HG02938 (cell line): ENCODE measurements at regions not wholly inside any gene's neighbourhood (a gene's known extent, or its start where the extent isn't known, plus 50 kb on each side); places are given as distances from the start of the nearest gene placed in this dataset.

Experiments
- ATAC-seq: cut with Tn5 transposase; IDR thresholded peaks from one replicate; pipeline ENCODE4 v1.9.1; 2021; ENCODE audit warnings: mild to moderate bottlenecking, moderate library complexity; ENCODE audit not compliant: unreplicated experiment

DNA sequence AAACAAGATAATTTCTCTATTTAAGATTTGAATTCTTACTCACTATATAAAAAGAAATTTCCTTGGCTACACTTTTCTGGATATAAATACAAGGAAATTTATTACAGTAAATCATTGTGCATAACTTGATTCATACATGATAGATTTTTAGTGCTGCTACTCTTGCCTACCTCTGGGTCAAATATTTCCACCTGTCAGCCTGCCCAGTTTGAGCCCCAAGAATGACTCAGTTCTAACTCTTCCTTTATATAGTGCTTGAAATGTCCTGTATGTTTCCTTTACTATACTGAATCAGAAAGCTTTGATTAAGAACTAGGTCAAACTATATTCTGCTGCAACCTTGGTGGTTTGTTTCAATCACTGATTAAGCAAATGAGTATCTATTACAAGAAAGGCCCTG, 147.4 kb upstream of the FTMT start:
- no peak for ATAC-seq

DNA sequence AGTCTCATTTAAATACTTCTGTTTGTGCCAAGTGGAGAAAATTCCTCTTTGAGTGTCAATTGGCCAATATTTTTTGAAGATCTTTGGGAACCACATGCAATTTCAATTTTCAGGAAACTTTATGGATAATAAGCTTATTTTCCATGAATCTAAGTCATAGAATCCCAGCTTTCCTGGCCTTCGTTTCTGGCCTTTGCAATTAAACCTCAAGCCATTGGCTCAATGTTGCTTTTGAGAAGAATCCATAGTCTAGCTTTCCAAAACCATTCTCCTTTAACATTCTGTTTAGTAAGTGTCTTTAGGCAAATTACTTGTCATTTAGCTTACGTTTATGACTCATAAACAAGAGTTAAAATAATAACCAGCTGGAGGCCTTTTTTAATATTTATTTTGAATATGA, 145.0 kb upstream of the FTMT start:
- no peak for ATAC-seq

DNA sequence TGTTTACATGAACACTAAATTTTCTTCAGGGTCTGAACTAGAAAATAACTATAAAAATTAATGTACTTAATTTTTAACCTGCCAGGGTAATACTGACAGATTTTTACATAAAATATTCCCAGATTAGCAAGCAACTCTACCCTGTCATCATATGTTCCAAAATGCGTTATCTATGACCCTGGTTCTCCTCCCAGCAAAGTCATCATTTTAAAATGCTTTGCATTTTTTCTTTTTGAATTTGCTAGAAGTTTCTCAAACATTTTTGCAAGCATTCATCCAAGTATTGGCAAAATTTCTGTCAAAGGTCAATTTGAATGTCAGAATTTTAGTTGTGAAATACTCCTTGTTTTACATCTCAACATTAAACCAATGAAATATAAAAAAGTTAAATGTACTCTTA, 144.5 kb upstream of the FTMT start:
- no peak for ATAC-seq

DNA sequence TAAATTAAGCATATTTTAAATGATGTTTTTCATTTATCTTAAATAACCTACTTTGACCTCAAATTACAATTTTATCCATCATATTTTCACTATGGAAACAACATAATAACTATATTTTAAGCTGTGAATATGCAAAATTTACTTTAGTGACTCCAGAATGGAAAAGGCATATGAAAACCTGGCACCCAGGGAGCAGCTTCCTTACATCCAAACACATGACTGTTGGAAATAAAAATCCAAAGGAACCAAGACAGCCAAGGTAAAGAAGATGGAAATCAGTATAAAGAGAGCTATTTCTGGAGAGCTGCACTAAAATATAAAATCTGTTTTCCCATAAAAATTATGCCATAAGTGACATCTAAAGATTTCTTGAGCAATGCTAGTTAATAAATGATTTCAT, 140.3 kb upstream of the FTMT start:
- no peak for ATAC-seq

DNA sequence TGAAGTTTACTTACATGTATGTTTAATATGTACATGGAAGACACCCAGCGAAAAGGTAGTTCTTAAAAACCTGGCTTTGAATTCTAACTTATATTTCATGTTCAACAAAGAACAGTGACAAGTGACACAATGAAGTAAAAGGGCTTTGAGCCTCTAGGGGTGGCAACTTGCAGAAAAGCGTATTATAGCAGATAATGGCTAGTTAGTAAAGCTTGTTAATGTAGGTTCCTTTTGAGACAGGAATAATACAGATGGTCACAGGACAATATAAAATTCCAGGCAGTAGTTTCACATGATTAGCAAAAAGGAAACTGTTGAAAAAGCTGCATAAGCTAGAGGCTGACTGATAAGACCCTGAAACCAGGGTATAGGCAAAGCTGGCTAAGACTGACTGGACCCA, 132.4 kb upstream of the FTMT start:
- no peak for ATAC-seq

DNA sequence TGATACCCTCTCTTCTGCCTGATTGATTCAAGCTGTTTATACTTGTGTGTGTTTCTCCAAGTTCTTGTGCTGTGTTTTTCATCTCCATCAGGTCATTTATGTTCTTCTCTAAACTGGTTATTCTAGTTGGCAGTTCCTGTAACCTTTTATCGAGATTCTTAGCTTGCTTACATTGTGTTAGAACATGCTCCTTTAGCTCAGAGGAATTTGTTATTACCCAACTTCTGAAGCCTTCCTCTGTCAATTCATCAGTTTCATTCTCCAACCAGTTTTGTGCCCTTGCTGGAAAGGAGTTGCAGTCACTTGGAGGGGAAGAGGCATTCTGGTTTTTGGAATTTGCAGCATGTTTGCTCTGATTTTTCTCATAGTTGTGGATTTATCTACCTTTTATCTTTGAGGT, 126.2 kb upstream of the FTMT start:
- ATAC-seq: no peak

DNA sequence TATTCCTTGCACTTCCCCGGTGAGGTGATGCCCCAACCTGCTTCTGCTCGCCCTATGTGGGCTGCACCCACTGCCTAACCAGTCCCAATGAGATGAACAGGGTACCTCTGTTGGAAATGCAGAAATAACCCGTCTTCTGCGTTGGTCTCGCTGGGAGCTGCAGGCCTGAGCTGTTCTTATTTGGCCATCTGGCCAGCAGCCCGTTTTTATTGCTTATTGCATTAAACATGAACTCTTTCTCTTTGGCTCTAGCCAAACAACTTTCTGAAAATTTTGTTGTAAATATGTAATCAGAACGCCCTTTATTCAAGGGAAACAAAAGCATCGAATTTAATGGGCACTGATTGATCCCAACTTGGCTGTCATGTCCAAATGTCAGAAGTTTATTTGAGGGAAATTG, 124.7 kb upstream of the FTMT start:
- ATAC-seq: no peak

DNA sequence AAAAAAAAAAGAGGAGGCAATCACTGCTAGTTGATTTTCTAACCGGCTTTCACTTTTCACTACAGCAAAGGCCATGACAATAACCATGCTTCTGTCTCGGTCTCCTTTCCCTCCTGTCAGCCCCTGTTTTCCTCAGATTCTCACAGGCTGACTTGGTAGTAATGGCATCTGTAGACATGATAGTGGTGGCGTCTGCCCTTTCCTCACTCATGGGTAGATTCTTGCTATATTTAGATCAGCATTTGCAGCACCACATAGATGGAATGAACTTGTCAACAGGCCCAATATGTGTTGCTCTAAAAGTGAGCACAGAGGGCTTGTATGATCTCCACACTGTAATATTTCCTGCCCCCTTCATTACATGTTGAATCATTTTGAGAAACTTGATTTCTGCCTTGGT, 120.3 kb upstream of the FTMT start:
- ATAC-seq: no peak

DNA sequence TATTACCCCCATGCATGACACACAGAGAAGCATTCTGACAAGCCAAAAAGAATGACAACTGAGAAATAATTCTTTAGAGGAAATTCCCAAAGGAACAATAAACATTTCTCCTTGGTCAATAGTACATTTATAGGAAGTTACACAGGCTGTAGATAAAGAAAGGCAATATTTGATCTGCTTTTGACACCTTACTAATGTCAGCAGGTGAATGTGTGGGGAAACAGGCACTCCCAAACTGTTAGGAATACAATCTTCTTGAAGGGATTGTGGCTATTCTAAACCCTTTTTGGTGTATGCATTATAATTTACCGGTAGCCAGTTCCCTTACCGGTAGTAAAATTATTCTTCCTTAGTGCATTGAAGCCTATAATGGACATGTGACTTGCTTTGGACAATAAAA, 116.1 kb upstream of the FTMT start:
- no peak for ATAC-seq

DNA sequence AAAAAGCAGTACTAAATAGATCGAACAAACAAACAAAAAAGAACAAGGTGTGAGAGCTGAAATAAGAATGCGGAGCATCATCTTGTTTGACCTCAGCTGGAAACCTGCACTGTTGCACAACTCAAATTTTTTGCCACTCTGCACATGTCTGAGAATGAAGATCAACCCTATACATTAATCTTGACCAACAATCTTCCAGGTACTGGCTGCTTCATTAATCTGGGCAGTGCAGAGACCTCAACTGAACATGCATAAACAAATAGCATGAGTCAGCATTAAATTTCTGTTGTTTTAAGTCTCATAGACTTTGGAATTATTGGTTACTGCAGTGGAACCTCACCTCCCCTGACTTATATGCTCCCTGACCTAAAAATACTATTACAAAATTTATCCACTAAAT, 114.6 kb upstream of the FTMT start:
- ATAC-seq: no peak

DNA sequence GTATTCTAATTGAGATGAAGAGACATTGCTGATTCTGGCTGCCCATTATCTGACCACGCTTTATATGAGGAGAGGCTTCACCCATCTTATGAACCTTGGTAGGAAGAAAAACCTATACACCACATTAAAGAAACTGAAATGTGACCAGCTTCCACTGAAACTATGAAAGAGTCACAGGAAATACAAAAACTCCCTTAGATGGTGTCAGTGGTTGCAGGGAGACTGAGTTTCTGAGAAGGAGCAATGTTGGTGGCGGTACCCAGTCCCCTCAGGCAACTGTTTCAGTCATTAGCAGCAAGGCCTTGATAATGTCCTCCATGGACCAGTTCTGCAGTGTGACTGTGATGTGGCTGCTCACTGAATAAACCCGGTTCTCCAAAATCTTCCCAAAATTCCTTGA, 110.5 kb upstream of the FTMT start:
- ATAC-seq: no peak

DNA sequence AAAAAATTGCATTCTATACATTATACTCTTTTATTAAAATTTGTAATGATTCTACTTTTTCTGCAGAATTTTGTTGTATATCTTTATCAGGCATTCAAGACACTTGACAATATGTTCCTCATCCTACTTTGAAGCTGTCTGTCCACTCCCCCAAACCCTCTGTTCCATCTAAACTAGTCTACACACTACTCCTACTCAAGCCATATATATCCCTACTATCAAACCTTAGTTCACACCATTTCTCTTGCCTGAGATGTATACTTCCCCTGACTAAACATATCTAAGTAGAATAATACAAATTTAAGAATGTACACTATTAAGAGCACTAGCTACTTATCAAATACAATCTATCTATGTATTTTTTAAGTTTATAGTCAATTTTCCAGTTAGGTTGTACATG, 107.1 kb upstream of the FTMT start:
- no peak for ATAC-seq

DNA sequence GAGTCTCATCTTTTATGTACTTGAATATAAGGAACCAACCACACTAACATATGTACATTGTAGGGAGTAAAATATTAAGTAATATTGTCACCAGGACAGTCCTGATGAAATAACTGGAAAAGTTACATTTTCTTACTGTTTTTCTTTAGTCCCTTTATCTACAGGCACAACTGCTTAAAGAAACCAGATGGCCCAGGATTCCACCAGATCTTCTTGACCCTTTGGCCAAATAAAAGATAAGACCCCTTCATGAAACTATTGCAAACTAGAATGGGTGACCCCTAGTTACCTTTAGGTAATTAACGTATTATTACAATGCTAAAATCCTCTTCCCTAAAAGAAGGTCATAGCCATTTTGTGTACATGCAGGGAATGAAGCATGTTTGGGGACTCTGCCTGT, 106.3 kb upstream of the FTMT start:
- no peak for ATAC-seq

DNA sequence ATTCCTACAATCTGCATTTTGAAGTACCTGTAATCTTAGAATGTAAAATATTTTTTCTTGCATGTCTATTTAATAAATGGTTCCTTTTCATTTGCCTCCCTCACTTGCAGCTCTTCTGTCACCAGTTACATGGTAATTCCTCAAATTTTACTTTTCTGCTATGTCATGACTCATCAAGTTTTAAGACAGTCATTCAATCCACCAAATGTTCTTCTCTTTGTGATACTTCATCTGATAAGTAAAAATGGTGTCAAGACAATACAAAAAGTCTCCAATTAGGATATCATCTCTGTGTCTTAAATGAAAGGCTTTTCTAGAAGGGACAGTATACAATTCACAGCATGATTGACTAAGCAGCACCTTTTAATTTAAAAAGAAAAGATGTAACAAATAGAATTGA, 104.9 kb upstream of the FTMT start:
- no peak for ATAC-seq

DNA sequence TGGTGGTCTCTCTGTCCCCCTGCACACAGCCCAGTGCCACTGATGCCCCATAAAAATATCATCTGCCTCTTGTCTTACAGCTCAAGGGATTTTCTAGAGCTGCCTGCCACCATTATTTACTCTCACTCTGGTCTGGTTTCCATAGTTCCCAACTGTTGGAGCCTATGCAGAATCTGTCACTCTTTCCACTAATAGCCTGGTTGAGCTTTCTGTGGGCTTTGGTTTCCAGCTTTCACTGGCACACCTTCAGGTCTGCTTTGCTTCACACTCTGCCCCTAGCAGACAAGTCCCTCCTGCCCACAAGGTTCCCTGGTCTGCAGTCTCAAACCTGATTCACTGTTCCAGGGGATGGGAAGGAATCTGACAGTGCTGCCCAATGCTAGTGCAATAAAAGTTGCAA, 103.0 kb upstream of the FTMT start:
- no peak for ATAC-seq

DNA sequence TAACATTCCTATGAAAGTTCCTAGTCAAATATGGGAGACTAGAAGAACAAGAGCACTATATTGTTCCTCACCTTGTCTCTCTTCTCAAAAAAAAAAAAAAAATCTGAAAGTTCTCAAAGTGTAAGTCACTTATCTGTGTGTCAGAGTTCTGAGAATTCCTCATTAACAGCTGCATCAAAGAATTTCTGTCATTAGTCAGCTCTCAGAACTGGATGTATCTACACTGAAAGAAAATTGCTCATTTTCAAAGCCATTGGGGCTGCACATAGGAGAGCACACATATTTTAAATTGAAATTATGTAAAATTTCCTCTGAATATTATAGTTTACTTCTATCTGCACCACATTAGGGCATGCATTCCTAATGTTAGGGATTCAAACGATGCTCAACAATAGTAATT, 99.5 kb upstream of the FTMT start:
- ATAC-seq: no peak

DNA sequence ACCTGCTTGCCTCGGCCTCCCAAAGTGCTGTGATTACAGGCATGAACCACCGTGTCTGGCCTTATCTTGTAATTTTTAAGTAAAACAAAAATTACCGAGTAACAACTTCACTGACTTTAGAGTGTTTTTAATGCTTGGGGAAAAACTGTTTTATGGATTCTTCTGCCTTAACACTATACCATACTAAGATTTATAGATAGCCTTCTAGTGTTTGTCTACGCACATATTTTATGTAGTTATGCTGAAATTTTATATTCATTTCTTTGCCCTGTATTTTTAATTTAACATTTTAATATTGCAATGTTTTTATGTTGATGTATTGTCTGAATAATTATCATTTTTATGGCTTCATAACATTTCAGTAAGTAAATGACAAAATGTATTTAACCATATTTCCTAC, 96.4 kb upstream of the FTMT start:
- no peak for ATAC-seq

DNA sequence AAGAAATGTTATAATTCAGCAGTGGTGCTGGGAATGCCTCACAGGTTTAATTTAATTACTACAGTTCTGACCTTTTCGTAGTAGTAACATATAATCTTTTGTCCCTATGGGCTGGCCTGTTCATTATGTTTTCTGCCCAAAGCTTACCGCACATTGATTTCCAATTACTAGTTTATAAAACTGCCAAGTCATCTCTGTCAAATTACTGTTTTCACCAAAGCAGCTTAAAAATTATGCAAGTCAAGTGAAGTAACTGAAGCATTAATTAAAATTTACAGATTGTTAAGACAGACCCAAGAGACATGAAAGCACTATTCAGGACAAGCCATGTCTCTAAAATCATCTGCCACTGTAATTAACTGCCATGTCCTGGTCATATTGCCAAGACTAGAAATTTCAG, 93.9 kb upstream of the FTMT start:
- ATAC-seq: no peak

DNA sequence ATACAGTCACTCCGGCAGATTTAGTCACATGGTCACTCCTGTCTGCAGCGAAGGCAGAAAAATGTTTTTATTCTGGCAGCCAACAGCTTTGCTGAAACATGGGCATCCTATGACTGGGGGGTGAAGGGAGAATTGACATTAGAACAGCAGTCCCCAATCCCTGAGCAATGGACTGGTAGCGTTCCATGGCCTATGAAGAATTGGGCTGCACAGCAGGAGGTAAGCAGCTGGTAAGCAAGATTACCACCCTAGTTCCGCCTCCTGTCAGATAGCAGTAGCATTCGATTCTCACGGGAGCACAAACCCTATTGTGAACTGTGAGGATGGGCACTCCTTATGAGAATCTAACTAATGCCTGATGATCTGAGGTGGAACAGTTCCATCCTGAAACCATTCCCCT, 93.1 kb upstream of the FTMT start:
- ATAC-seq: no peak

DNA sequence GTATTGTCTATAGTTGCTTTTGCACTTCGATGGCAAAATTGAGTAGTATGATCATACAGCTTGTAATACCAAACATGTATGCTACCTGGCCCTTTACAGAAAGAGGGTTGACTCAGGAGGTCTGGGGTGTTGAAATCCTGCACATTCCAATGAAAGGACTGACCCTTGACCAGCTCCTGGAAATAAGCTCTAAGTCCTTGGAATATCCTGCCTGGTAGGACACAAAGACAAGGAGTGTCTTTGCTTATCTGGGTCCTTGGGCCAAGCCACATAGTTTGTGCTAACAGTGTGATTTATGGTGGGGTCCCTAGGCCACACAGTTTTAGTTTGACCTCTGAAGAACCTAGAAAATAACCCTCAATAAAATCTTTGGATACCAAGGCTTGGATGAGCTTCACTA, 89.3 kb upstream of the FTMT start:
- ATAC-seq: no peak

DNA sequence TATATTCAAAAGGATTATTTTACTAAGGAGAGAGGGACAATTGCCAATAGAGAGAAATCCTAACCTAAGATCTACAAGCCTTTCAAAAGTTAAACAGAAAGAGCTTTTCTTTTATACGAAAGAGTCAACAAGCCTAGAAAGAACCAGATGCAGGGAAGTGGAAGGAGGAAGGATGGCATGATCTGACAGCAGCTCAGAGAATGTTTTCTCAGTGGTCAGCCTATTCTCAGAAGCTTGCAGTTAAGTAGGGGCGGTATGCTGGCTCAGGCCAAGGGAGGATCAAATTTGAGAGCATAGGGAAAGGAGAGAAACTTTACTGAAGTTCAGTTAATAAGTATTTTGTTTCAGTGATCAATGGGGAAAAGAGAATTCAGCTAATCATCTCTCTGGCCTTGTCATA, 88.0 kb upstream of the FTMT start:
- no peak for ATAC-seq

DNA sequence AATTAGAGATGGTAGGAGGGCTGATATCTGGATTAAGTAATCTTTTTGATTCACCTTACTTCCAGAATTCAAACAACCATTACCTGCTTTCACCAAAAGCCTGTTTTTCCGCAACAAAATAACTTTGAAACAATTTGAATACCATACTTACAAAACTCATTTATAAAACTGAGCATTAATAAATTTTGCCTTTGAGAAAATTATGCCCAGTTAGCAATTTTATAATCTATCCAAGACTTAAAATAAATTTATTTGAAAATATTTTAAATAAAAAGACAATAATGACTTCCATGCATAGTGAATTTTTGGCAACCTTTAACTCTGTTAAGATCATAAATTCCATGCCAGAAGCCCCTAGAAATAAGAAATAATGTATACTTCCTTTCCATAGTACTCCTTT, 71.3 kb upstream of the FTMT start:
- no peak for ATAC-seq

DNA sequence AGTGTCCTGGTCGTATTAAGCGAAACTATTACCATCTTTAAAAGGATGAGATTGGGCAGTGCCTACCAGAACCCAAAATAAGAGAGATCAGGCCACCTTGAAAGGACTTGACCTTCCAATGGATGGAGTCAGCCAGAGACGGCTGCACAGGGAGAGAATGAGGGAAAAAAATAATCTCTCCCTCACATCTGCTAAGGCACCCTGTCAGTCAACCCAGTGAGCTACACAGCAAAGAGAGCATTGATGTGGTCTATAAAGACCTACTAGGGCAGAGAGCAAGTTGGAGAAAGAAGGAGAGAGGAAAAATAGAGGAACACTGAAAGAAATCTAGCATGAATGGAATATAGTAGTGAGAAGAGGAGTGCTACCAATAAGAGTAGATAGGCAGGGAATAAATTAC, 68.0 kb upstream of the FTMT start:
- no peak for ATAC-seq

DNA sequence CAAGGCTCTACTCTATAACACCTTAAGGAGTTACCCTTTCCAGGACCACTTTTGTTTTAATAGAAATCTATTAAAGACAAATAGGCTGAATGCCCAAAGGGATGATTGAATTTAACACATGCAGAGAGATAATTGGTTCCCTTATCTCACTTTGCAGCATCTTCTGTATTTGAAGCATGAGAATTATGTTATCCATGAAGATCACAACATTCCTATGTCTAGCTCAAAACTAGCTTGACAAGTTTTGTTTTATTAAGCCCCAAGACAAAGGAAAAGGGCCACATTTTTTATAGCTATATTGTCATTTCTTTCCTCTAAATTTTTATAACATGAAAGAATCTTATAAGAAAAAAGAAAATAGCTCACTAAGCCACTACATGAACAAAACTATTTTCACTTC, 57.9 kb upstream of the FTMT start:
- ATAC-seq: no peak
